ENCODE measurements at regions not wholly inside any gene's neighbourhood (a gene's known extent, or its start where the extent isn't known, plus 50 kb on each side); places are given as distances from the start of the nearest gene placed in this dataset.

- DNase-seq (ENCODE audit: low spot score), result no peak
Measured at GRCh38 chr3:148226246-148226645, 471.5 kb upstream of the AGTR1 start.

DNA sequence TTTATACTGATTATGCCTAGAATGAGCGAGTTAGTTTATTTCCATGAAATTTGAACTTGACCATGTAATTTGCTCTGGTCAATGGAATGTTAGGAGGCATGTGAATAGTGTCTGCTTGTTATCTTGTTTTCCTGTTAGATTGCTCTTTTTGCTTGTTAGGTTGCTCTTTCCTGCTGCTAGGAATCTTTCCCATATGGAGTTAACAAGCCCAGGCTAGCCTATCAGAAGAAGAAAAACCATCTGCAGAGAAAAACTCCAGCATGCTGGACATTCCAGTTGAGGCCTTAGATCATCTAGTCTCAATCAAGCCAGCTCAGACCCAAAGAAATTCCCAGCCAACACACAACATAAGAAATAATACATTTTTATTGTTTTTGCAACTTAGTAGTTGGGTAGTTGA, 470.2 kb upstream of the AGTR1 start:
- no peak for DNase-seq (ENCODE audit: low spot score)

GRCh38 chr3:148229107-148229506, 468.6 kb upstream of the AGTR1 start:
- no peak for DNase-seq (ENCODE audit: low spot score)

- no peak for DNase-seq (ENCODE audit: low spot score)
Measured at GRCh38 chr3:148230473-148230872, 467.2 kb upstream of the AGTR1 start.

- DNase-seq (ENCODE audit: low spot score), result no peak
Measured at GRCh38 chr3:148232389-148232788, 465.3 kb upstream of the AGTR1 start.

GRCh38 chr3:148233403-148233802, 464.3 kb upstream of the AGTR1 start:
- no peak for DNase-seq (ENCODE audit: low spot score)

GRCh38 chr3:148234536-148234935, 463.2 kb upstream of the AGTR1 start:
- no peak for DNase-seq (ENCODE audit: low spot score)

- DNase-seq (ENCODE audit: low spot score), result no peak
Measured at GRCh38 chr3:148235566-148235965, 462.1 kb upstream of the AGTR1 start.

GRCh38 chr3:148238421-148238821, 459.3 kb upstream of the AGTR1 start:
- no peak for DNase-seq (ENCODE audit: low spot score)

DNA sequence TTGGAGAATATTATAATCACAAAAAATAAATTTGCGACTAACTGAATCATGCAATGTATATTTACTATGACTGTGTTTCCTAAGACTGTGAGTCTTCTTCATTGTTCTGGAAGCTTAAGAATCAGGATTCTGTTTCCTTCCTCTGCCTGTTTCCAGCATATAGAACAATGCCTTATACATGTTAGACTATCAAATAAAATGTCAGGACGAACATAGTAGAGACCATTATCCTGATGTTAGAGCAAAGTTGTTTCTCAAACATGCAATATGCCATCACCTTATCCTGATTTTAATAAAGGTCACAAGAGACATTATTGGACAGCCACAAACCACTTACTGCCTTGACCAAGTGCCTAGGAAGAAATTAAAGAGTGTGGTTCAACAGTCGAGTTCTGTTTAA, 457.4 kb upstream of the AGTR1 start:
- no peak for DNase-seq (ENCODE audit: low spot score)

DNA sequence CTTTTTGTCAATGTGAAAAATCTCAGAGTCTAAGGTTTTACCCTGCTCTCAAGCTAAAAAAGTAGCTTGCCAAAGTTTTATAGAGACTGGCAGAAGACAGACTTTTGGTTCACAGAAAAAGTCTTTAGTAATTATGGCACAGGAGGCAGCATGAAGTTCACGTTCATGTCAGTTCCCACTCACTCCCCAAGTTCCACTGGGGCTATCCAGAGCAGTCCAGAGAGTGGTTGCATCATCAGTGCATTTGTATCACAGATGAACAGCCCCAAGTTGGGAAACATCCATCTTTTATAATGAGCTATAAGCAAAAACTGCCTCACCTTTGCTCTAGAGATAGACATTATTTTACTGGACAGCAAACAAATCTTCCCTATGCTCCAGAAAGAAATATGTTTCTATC, 454.1 kb upstream of the AGTR1 start:
- DNase-seq (ENCODE audit: low spot score), result no peak

DNA sequence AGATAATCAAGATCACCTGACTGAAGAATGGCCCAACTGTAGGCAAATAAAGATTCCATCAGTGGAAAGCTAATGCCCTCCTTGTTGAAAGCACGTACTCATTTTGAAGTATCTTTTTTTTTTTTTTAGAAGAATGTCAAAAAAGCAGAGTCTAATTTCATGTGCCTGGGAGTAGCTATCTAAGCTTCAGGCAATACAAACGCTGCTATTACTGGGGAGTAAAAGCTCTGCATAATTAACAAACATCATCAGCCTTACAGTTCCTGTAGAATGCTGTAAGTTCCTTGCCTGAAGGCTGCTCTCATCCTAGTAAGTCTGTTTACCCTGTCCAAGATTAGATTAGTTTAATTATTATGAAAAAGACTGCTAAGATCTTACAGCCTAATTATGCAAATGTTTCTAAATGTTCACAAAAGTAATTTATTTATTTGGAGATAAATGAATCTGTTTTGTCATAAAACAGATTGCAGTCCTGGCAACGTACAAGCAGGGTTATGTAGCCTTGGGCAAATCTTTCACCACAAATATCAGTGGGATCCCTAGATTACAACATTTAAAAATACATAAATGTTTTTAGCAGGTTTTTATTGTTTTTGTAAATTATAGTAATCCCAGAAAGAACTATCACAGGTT, 451.3 kb upstream of the AGTR1 start:
- no peak for DNase-seq (ENCODE audit: low spot score)

- DNase-seq (ENCODE audit: low spot score), result no peak
Measured at GRCh38 chr3:148253713-148254112, 444.0 kb upstream of the AGTR1 start.

GRCh38 chr3:148254402-148254801, 443.3 kb upstream of the AGTR1 start:
- DNase-seq (ENCODE audit: low spot score), result no peak

DNA sequence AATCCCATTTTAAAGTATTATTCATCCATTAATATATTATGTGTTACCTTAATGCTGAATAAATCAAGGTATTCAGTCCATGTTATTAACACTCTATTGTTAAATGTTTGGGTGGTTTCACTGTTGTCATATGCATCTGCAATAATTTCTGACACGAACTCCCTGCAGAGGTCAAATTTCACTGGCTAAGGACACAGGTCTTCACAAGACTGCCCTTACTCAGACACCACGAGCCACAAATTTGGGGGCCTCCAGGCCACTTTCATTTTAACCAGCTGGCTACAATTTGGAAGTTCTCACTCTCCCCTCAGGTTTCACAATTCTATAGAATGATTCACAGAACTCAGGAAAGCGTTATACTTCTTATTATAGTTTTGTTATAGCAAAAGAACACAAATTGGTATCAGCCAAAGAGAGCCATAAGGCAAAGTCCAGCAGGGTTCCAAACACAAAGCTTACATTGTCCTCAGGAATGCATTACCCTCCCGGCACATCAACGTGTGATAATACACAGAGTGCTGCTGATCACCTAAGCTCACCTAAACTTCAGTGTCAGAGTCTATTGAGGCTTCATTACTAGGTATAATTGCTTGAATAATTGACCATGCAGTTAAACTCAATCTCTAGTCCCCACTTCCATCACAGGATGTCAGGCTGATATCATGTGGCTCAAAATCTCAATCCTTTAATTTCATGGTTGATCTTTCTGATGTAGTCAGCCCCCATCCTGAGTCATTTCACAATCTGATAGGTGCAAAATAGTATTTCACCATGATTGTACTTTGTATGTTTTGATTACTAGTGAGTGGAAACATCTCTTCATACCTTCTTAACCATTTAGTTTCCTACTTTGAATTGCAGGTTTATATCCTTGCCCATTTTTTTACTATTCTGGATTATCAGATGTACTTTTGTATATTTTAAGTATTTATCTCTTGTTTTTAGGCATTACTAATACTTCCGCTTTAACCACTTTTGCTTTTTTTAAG, 441.4 kb upstream of the AGTR1 start:
- DNase-seq (ENCODE audit: low spot score), result no peak

DNA sequence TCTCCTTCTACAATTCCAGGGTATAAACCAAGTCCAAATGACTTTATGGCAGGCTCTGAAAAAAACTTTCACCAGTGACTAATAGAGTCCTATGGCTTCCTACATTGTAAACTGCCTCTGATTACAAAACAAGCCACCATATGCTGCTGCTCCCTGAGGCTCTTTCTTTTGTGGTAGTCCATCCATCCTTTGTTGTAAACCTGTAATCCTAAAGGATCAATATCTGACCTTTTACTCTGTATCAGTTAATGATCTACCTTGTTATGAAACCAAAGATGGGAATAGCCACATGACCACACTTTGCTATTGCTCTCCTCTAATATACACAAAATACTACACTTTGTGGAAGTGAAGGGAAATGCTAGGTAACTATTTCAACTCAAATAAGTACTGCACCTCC, 434.7 kb upstream of the AGTR1 start:
- DNase-seq (ENCODE audit: low spot score), result no peak

GRCh38 chr3:148265841-148266240, 431.9 kb upstream of the AGTR1 start:
- DNase-seq (ENCODE audit: low spot score), result no peak

- DNase-seq (ENCODE audit: low spot score), result no peak
Measured at GRCh38 chr3:148266341-148266740, 431.4 kb upstream of the AGTR1 start.

- DNase-seq (ENCODE audit: low spot score), result no peak
Measured at GRCh38 chr3:148269816-148270215, 427.9 kb upstream of the AGTR1 start.

DNA sequence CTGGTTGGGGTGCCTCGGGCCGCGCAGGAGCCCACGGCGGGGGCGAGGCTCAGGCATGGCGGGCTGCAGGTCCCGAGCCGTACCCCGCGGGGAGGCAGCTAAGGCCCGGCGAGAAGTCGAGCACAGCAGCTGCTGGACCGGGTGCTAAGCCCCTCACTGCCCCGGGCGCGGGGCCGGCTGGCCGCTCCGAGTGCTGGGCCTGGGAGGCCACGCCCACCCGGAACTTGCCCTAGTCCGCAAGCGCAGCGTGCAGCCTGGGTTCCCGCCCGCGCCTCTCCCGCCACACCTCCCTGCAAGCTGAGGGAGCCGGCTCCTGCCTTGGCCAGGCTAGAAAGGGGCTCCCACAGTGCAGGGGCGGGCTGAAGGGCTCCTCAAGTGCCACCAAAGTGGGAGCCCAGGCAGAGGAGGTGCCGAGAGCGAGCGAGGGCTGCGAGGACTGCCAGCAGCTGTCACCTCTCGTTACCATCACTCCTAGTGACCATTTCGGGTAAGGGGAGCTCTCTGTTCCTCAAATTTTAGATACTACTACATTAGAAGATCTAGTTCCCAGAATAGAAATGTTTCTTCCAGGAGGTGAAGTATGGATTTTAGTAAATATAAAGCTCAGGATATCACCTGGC, 417.0 kb upstream of the AGTR1 start:
- DNase-seq (ENCODE audit: low spot score), result no peak

DNA sequence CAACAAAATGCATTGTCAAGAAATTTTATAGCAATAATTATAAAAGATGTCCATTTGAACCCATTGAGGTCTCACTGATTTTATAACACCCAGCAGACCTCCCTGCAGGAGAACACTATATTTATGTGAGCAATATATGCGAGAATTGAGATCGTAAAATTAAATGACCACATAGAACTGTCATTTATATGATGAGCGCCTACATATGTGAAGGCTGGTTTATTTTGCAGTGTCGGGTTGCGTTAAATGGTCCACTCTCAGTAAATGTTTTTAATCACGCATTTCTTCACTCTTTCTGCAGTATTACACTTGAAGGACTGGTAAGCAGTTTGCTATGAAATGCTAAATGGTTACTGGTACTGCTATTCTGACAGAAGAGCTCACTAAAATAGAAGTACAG, 408.5 kb upstream of the AGTR1 start:
- DNase-seq (ENCODE audit: low spot score), result no peak

DNA sequence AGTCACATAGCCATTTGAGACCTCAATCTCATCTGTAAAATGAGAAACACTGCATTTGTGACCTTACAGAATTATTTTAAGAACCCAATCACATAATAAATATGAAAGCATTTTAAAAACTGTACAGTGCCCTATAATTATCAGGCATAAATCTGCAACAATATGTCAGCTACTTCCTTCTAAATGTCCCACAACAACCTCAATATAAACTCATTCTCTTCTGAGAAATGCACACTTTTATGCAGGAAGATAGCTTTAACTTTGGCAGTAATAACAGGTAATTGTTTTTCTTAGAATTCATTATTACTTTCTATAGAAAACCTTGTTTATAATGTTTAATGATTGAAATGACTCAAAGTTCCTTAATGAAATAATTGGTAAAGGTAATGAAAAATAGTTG, 400.7 kb upstream of the AGTR1 start:
- DNase-seq (ENCODE audit: low spot score), result no peak

- DNase-seq (ENCODE audit: low spot score), result no peak
Measured at GRCh38 chr3:148307443-148307843, 390.3 kb upstream of the AGTR1 start.

All from left forelimb (tissue), 1 donor.